Endothelial cell (in vitro differentiated cells): ENCODE measurements at regions not wholly inside any gene's neighbourhood (a gene's known extent, or its start where the extent isn't known, plus 50 kb on each side); places are given as distances from the start of the nearest gene placed in this dataset.

Experiments
- DNase-seq: peaks from one replicate; pipeline ENCODE4 v3.0.0; 2021; ENCODE audit warnings: low spot score
- H3K27ac Mint-ChIP-seq: one replicate; pipeline ENCODE4 v1.8.0; 2021; ENCODE audit warnings: mixed read lengths, inconsistent platforms; ENCODE audit not compliant: unreplicated experiment
- H3K27me3 Mint-ChIP-seq: one replicate; pipeline ENCODE4 v1.8.0; 2021; ENCODE audit warnings: mild to moderate bottlenecking, moderate library complexity, mixed read lengths, inconsistent platforms; ENCODE audit not compliant: unreplicated experiment
- H3K36me3 Mint-ChIP-seq: one replicate; pipeline ENCODE4 v1.8.0; 2021; ENCODE audit warnings: mild to moderate bottlenecking, low read depth, mixed read lengths, inconsistent platforms; ENCODE audit not compliant: unreplicated experiment
- H3K4me1 Mint-ChIP-seq: one replicate; pipeline ENCODE4 v1.8.0; 2021; ENCODE audit warnings: mild to moderate bottlenecking, mixed read lengths, inconsistent platforms; ENCODE audit not compliant: unreplicated experiment
- H3K4me3 Mint-ChIP-seq: one replicate; pipeline ENCODE4 v1.8.0; 2021; ENCODE audit warnings: mild to moderate bottlenecking, mixed read lengths, inconsistent platforms; ENCODE audit not compliant: unreplicated experiment
- H3K9me3 Mint-ChIP-seq: one replicate; pipeline ENCODE4 v1.8.0; 2021; ENCODE audit warnings: mixed read lengths, inconsistent platforms; ENCODE audit not compliant: unreplicated experiment
- CTCF ChIP-seq: fragments of 200-600 bp; sonication (generic); IDR thresholded peaks from one replicate; pipeline ENCODE4 v1.5.0; 2021; ENCODE audit warnings: antibody characterized with exemption; ENCODE audit not compliant: unreplicated experiment

GRCh38 chr4:7138223-7139166 is 53.8 kb upstream of the SORCS2 start:
- no peak for TF ChIP-seq CTCF

GRCh38 chr4:7137326-7138200 is 54.8 kb upstream of the SORCS2 start:
- Mint-ChIP-seq H3K27me3 (no peaks in the 10 kb centered on the region), H3K9me3 (no peaks in the 10 kb centered on the region), H3K36me3 (peaks cover 6% of the 10 kb centered on the region), H3K27ac (no peak overlapping the region), H3K4me3 (no peak overlapping the region), H3K4me1 (no peaks in the 10 kb centered on the region)
- no peak for TF ChIP-seq CTCF
- DNase-seq: no peak

More at GRCh38 chr4:7138223-7139166, 53.8 kb upstream of the SORCS2 start:
- Mint-ChIP-seq H3K9me3 (no peaks in the 10 kb centered on the region), H3K4me3 (no peak overlapping the region), H3K4me1 (no peaks in the 10 kb centered on the region), H3K27me3 (peaks cover 2% of the 10 kb centered on the region), H3K27ac (no peak overlapping the region), H3K36me3 (peaks cover 6% of the 10 kb centered on the region)
- DNase-seq: no peak

GRCh38 chr4:7136351-7136750 is 56.0 kb upstream of the SORCS2 start:
- peaks cover 6% of the 10 kb centered on the region for H3K36me3 Mint-ChIP-seq
- H3K9me3 Mint-ChIP-seq: no peaks in the 10 kb centered on the region
- DNase-seq: no peak
- no peak overlapping the region for H3K4me3 Mint-ChIP-seq
- H3K27ac Mint-ChIP-seq: no peak overlapping the region
- no peaks in the 10 kb centered on the region for H3K4me1 Mint-ChIP-seq
- H3K27me3 Mint-ChIP-seq: no peaks in the 10 kb centered on the region
- TF ChIP-seq CTCF: no peak

GRCh38 chr4:7135389-7135746 is 57.0 kb upstream of the SORCS2 start:
- Mint-ChIP-seq H3K27ac (no peak overlapping the region), H3K4me3 (no peak overlapping the region), H3K36me3 (peaks cover 6% of the 10 kb centered on the region), H3K9me3 (no peaks in the 10 kb centered on the region), H3K27me3 (no peaks in the 10 kb centered on the region), H3K4me1 (no peaks in the 10 kb centered on the region)
- no peak for DNase-seq
- TF ChIP-seq CTCF: no peak
